Activated CD8-positive, alpha-beta memory T cell treated with anti-CD3 and anti-CD28 coated beads, Interleukin-2, amount 10 ng/mL, durations not matched to agents 7 days and 5 days (primary cell): ENCODE measurements at regions not wholly inside any gene's neighbourhood (a gene's known extent, or its start where the extent isn't known, plus 50 kb on each side); places are given as distances from the start of the nearest gene placed in this dataset.
A peak's percentile ranks its signal among the peaks of the same experiment; 100 is the strongest.

Experiments
- ATAC-seq: fragments of 150-1000 bp; cut with Tn5 transposase; one replicate; pipeline ENCODE4 v1.10.0; 2021; ENCODE audit warnings: moderate library complexity
- CTCF ChIA-PET: fragments of 350-600 bp; sonication (Branson Sonifier 250); formaldehyde crosslinking; loops from one replicate; lab custom pipeline; 2021; ENCODE audit warnings: antibody characterized with exemption; lab: Charles Lee
- DNase-seq: peaks from one replicate; pipeline ENCODE4 v3.0.0-alpha.2; 2020
- H3K27ac Mint-ChIP-seq: one replicate; pipeline ENCODE4 v1.8.0; 2021; ENCODE audit warnings: mild to moderate bottlenecking, mixed read lengths
- H3K27me3 Mint-ChIP-seq: one replicate; pipeline ENCODE4 v1.8.0; 2021; ENCODE audit warnings: mixed read lengths
- H3K36me3 Mint-ChIP-seq: one replicate; pipeline ENCODE4 v1.8.0; 2021; ENCODE audit warnings: mild to moderate bottlenecking, mixed read lengths
- H3K4me1 Mint-ChIP-seq: one replicate; pipeline ENCODE4 v1.8.0; 2021; ENCODE audit warnings: mixed read lengths
- H3K4me3 Mint-ChIP-seq: one replicate; pipeline ENCODE4 v1.8.0; 2021; ENCODE audit warnings: mild to moderate bottlenecking, moderate library complexity, mixed read lengths
- H3K9me3 Mint-ChIP-seq: one replicate; pipeline ENCODE4 v1.8.0; 2022; ENCODE audit warnings: low read depth, mixed read lengths

GRCh38 chr2:217110550-217110949 lies 250.7 kb upstream of the TNP1 start:
- H3K9me3 Mint-ChIP-seq: no peaks in the 10 kb centered on the region
- no peak overlapping the region for H3K27ac Mint-ChIP-seq
- ATAC-seq: no peak
- H3K36me3 Mint-ChIP-seq: no peaks in the 10 kb centered on the region
- H3K4me1 Mint-ChIP-seq: peaks cover 8% of the 10 kb centered on the region
- no peaks in the 10 kb centered on the region for H3K27me3 Mint-ChIP-seq
- CTCF ChIA-PET: no interaction called here
- DNase-seq: no peak
- H3K4me3 Mint-ChIP-seq: no peak overlapping the region

DNA sequence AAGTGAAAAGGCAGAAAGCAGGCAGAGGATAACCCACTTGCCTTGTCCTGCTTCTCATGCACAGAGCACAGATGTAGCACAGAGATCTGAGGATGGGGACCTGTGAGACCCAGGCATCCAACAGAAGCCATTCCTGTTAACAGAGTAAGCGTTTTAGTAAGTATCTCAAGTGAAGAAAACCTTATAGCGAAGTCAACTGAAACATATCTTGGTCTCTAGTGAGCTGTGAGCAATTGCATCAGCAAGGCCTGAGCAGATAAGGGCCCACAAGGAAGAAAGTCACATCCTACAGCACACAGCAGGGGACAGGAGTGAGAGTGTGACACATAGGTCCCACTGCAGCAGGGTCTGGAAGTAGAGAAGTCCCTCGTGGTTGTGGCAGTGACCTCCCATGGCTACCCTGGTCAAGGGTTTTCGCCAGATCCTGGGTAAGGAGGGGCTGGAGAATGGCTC lies 248.7 kb upstream of the TNP1 start:
- CTCF ChIA-PET: no interaction called here
- no peaks in the 10 kb centered on the region for H3K9me3 Mint-ChIP-seq
- no peaks in the 10 kb centered on the region for H3K27me3 Mint-ChIP-seq
- H3K27ac Mint-ChIP-seq: no peak overlapping the region
- H3K36me3 Mint-ChIP-seq: no peaks in the 10 kb centered on the region
- ATAC-seq: no peak
- DNase-seq: no peak
- H3K4me1 Mint-ChIP-seq: peaks cover 15% of the 10 kb centered on the region
- H3K4me3 Mint-ChIP-seq: no peak overlapping the region

DNA sequence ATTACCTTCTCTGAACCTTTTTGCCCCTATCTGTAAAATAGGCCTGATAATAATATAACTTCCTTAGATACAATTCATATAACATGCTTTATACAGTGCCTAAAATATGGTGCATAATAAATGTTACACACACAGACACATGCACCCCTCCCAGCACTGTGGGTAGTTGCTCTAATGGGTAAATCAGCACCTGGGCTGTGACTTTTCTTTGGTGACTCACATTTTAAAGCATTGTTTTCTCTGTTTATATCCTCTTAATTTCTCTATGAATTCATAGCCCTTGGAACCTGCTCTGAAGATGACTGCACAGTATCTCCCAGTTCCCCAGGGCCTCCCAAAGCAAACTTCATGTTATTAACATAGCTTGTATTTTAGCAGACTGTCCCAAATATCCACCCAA lies 248.2 kb upstream of the TNP1 start:
- Mint-ChIP-seq H3K27ac (no peak overlapping the region), H3K27me3 (no peaks in the 10 kb centered on the region), H3K4me1 (peaks cover 15% of the 10 kb centered on the region), H3K4me3 (no peak overlapping the region), H3K9me3 (no peaks in the 10 kb centered on the region), H3K36me3 (no peaks in the 10 kb centered on the region)
- CTCF ChIA-PET: no interaction called here
- DNase-seq: no peak
- ATAC-seq: no peak

GRCh38 chr2:217107480-217107879 lies 247.6 kb upstream of the TNP1 start:
- no peaks in the 10 kb centered on the region for H3K9me3 Mint-ChIP-seq
- H3K4me3 Mint-ChIP-seq: no peak overlapping the region
- ATAC-seq (no peak), DNase-seq (no peak)
- no peaks in the 10 kb centered on the region for H3K27me3 Mint-ChIP-seq
- H3K4me1 Mint-ChIP-seq: peaks cover 15% of the 10 kb centered on the region
- no peak overlapping the region for H3K27ac Mint-ChIP-seq
- H3K36me3 Mint-ChIP-seq: no peaks in the 10 kb centered on the region
- CTCF ChIA-PET: no interaction called here

- Mint-ChIP-seq H3K36me3 (no peaks in the 10 kb centered on the region), H3K4me1 (peaks cover 15% of the 10 kb centered on the region), H3K9me3 (no peaks in the 10 kb centered on the region), H3K27me3 (no peaks in the 10 kb centered on the region), H3K4me3 (no peak overlapping the region), H3K27ac (no peak overlapping the region)
- DNase-seq: no peak
- no peak for ATAC-seq
- CTCF ChIA-PET: no interaction called here
Observed at GRCh38 chr2:217106650-217107014, 246.8 kb upstream of the TNP1 start.

DNA sequence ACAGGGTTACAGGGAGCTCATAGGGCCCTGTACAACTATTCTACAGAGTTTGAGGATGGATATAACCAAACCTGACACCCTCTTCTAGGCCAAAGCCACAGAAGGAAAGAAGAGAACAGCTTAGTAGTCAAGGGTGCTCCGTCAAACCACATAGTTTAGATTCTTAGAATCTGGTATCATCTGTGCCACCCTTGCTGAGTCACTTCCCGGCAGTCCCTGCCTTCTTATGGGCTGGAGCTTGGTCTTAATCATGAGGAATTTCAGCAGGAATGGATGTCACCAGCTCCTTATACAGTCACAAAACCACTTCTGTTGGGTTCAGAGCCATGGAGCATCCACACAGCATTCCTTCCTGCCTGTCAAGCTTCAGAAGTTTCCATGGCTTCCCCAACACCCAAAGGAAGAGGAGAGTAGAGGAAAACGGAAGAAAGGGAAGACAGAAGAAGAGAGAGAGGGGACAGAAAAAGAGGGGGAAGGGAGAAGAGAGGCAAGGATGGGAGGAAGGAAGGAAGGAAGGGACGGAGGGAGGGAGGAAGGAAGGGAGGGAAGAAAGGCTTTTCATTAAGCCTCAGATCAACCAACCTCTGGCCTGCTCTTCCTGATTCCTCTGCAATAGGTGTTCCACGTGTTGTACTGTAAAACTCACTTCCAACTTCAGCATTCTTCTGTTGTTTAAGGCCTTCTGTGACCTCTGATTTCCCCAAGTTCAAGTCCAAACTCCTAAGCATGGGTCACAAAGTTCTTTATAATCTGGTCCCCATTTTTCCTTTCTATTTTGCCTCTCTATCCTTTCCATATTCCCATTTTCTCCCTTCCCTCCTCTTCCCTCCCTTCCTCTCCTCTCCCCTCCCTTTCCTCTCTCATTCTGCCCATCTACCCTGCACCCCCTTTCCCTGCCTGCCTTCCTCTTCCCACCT lies 246.1 kb upstream of the TNP1 start:
- ATAC-seq (peak; percentile 42), DNase-seq (no peak)
- Mint-ChIP-seq H3K36me3 (no peaks in the 10 kb centered on the region), H3K9me3 (no peaks in the 10 kb centered on the region), H3K27me3 (no peaks in the 10 kb centered on the region), H3K27ac (no peak overlapping the region), H3K4me1 (peaks cover 15% of the 10 kb centered on the region), H3K4me3 (no peak overlapping the region)
- CTCF ChIA-PET: no interaction called here

DNA sequence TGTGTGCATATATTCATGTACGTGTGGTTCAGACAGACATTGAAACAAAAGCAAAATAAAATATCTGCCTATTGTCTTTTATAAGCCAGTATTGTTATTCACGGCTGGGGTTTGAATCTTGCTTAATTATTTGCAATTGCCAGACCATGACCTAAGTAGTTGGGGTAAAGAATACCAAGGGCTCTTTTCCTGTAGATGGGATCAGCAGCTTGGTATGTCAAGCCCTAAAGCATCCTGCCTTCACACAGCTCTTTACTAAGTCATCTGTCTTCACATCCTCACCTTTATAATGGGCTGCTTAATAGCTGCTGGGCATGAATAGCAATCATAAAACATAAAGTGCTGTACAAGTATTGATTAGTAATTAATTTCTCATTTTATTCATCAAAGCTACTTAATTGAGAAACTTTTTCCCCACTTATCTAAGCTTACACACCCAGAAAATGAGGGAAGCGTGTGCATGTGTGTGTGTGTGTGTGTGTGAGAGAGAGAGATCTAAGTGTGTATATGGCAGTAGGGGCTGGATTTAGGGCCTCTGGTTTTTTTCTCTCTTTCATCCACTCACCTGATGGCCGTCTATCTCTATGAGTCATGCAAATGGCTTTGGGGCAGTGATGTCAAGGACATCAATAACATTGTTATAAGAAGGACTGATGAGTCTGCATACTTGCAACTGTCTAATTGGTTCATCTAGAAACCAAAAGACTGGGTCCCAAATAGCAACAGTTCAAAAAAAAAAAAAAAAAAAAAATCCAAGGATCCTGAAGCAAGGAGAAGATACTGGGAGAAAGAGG lies 244.1 kb upstream of the TNP1 start:
- H3K9me3 Mint-ChIP-seq: no peaks in the 10 kb centered on the region
- no peak overlapping the region for H3K27ac Mint-ChIP-seq
- peaks cover 15% of the 10 kb centered on the region for H3K4me1 Mint-ChIP-seq
- H3K36me3 Mint-ChIP-seq: no peaks in the 10 kb centered on the region
- DNase-seq (no peak), ATAC-seq (no peak)
- CTCF ChIA-PET: interaction anchor here (1.3 kb wide), 1 partner anchor 13 kb away, joined by 6 read pairs; no protein-coding TSS in a partner anchor
- H3K27me3 Mint-ChIP-seq: no peaks in the 10 kb centered on the region
- H3K4me3 Mint-ChIP-seq: no peak overlapping the region

DNA sequence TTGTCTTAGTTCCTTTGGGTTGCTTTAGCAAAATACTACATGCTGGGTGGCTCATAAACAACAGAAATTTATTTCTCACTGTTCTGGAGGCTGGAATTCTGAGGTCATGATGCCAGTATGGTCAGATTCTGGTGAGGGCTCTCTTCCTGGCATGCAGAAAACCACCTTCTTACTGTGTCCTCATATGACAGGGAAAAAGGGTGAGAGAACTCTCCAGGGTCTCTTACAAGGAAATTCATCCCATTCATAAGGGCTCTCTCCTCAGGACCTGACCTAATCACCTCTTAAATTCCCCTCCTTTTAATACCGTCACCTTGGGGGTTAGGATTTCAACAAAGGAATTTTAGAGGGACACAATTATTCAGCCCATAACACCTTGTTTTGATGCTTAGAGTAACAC lies 243.1 kb upstream of the TNP1 start:
- CTCF ChIA-PET: no interaction called here
- H3K27me3 Mint-ChIP-seq: no peaks in the 10 kb centered on the region
- no peak for DNase-seq
- H3K27ac Mint-ChIP-seq: no peak overlapping the region
- H3K4me1 Mint-ChIP-seq: peaks cover 15% of the 10 kb centered on the region
- H3K9me3 Mint-ChIP-seq: no peaks in the 10 kb centered on the region
- no peak overlapping the region for H3K4me3 Mint-ChIP-seq
- no peak for ATAC-seq
- no peaks in the 10 kb centered on the region for H3K36me3 Mint-ChIP-seq

DNA sequence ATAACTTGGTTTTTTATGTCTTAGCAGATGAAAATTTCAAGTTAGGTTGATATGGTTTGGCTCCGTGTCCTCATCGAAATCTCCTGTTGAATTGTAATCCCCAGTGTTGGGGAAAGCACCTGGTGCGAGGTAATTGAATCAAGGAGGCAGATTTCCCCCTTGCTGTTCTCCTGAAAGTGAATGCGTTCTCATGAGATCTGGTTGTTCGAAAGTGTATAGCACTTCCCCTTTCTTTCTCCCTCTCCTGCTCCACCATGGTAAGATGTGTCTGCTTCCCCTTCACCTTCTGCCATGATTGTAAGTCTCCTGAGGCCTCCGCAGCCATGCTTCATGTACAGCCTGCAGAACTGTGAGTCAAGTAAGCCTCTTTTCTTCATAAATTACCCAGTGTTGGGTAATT lies 242.1 kb upstream of the TNP1 start:
- Mint-ChIP-seq H3K9me3 (no peaks in the 10 kb centered on the region), H3K4me1 (peaks cover 15% of the 10 kb centered on the region), H3K36me3 (no peaks in the 10 kb centered on the region), H3K27ac (no peak overlapping the region), H3K27me3 (no peaks in the 10 kb centered on the region), H3K4me3 (no peak overlapping the region)
- ATAC-seq: no peak
- no peak for DNase-seq
- CTCF ChIA-PET: no interaction called here

DNA sequence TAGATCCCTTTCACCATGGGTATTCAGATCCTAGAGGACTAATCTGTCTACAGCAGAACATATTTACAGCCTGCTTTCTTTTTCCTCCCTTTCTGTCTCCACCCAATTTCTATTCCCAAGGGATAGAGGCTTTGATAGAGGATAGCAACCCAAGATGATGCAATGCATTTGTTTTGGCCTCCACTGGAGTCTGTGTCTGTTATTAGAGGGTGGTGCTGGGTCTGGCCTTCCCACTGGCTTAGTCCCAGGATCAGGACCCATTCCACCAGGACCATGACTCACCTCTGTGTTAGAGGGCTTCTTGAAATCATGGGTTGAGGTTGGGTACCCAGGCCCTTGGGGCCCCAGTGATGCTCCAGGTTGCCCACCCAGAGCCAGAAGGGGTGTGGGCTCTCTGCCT lies 239.7 kb upstream of the TNP1 start:
- Mint-ChIP-seq H3K27me3 (no peaks in the 10 kb centered on the region), H3K4me1 (no peaks in the 10 kb centered on the region), H3K4me3 (no peak overlapping the region), H3K27ac (no peak overlapping the region), H3K9me3 (no peaks in the 10 kb centered on the region), H3K36me3 (no peaks in the 10 kb centered on the region)
- no peak for DNase-seq
- CTCF ChIA-PET: no interaction called here
- ATAC-seq: no peak

DNA sequence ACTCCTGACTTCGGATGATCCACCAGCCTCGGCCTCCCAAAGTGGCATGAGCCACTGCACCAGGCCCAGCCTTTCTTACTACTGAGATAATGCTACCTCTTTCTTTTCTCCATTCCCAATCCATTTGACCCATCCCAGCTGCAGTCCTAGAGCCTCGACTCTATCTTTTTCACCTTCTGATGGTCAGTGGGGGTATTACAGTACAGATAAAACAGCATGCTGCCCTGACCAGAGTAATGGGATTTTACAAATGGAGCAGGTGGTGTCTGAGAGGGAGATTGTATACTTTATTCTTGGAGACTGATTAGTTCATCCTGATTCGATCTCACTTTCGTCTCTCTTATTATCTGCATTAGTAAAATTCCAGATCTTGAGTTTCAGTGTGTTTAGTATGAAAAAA lies 238.6 kb upstream of the TNP1 start:
- H3K9me3 Mint-ChIP-seq: no peaks in the 10 kb centered on the region
- H3K4me3 Mint-ChIP-seq: no peak overlapping the region
- ATAC-seq (no peak), DNase-seq (no peak)
- H3K27ac Mint-ChIP-seq: no peak overlapping the region
- no peaks in the 10 kb centered on the region for H3K36me3 Mint-ChIP-seq
- CTCF ChIA-PET: no interaction called here
- H3K27me3 Mint-ChIP-seq: peaks cover 3% of the 10 kb centered on the region
- H3K4me1 Mint-ChIP-seq: peaks cover 3% of the 10 kb centered on the region

DNA sequence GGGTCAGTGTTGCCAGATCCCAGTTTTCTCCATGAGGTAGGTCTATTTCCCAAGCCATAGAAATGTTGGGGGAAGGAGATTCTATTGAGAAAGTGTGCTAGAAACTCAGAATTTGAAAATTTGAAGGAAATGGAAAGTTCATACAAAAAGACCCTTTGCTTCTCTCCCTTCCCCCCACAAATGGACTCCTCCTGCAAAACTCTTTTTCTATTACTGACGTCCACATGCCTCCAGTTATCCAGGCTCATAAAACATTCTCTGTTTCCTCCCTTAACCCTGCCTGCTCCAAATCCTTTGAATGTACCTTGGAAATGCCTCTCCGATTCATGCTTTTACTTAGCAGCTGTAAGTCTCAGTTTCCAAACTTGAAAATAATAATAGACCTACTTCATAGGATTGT lies 237.5 kb upstream of the TNP1 start:
- Mint-ChIP-seq H3K4me3 (no peak overlapping the region), H3K27me3 (peaks cover 3% of the 10 kb centered on the region), H3K9me3 (no peaks in the 10 kb centered on the region), H3K27ac (no peak overlapping the region), H3K36me3 (no peaks in the 10 kb centered on the region), H3K4me1 (peaks cover 3% of the 10 kb centered on the region)
- ATAC-seq (no peak), DNase-seq (no peak)
- CTCF ChIA-PET: no interaction called here

GRCh38 chr2:217096474-217097225 lies 236.8 kb upstream of the TNP1 start:
- peaks cover 3% of the 10 kb centered on the region for H3K27me3 Mint-ChIP-seq
- DNase-seq: no peak
- CTCF ChIA-PET: no interaction called here

More at GRCh38 chr2:217096474-217097225, 236.8 kb upstream of the TNP1 start:
- no peak for ATAC-seq
- peaks cover 3% of the 10 kb centered on the region for H3K4me1 Mint-ChIP-seq
- no peaks in the 10 kb centered on the region for H3K9me3 Mint-ChIP-seq
- no peaks in the 10 kb centered on the region for H3K36me3 Mint-ChIP-seq
- H3K27ac Mint-ChIP-seq: no peak overlapping the region
- H3K4me3 Mint-ChIP-seq: no peak overlapping the region
